Heart right ventricle (tissue), 16 donors: ENCODE measurements at regions not wholly inside any gene's neighbourhood (a gene's known extent, or its start where the extent isn't known, plus 50 kb on each side); places are given as distances from the start of the nearest gene placed in this dataset.
"Not testable (repeated sequence)": the region's sequence is repeated elsewhere in the genome, so short reads cannot be mapped to it uniquely, and the experiment has no call there.

ENCODE experiments used
- ATAC-seq, 8 donors: fragments of 200-7000 bp; cut with Tn5 transposase; one replicate each; pipeline ENCODE4 v1.9.1; 2020; ENCODE audit warnings: mild to moderate bottlenecking in 8 of 8, moderate library complexity in 8 of 8, moderate number of reproducible peaks in 1 of 8
- DNase-seq, 2 donors: peaks; one replicate each; pipeline ENCODE4 v3.0.0-alpha.2; 2020
- H3K27ac ChIP-seq, 10 donors: fragments of 200-600 bp; sonication (generic) in 2 of 10; one replicate each; pipeline versions ENCODE4 v1.5.0 to v1.8.0; 2020 to 2022; ENCODE audit warnings: mild to moderate bottlenecking in 3 of 10
- H3K27me3 ChIP-seq, 7 donors: fragments of 200-600 bp; one replicate each; pipeline ENCODE4 v1.8.0; 2021 to 2022; ENCODE audit warnings: mild to moderate bottlenecking in 2 of 7
- H3K36me3 ChIP-seq, 9 donors: fragments of 200-600 bp; sonication (generic) in 1 of 9; one replicate each; pipeline versions ENCODE4 v1.5.0 to v1.8.0; 2020 to 2022; ENCODE audit warnings: mild to moderate bottlenecking in 2 of 9
- H3K4me1 ChIP-seq, 9 donors: fragments of 200-600 bp; sonication (generic) in 1 of 9; one replicate each; pipeline versions ENCODE4 v1.5.0 to v1.8.0; 2020 to 2022; ENCODE audit warnings: mild to moderate bottlenecking in 4 of 9
- H3K4me3 ChIP-seq, 10 donors: fragments of 200-600 bp; sonication (generic) in 2 of 10; one replicate each; pipeline versions ENCODE4 v1.5.0 to v1.8.0; 2020 to 2022; ENCODE audit warnings: mild to moderate bottlenecking in 7 of 10, moderate library complexity in 2 of 10
- H3K9me3 ChIP-seq, 11 donors: fragments of 200-600 bp in 10 of 11; sonication (generic) in 2 of 11; one replicate each; pipeline versions ENCODE4 v1.5.0 to v1.8.0; 2013 to 2022; ENCODE audit warnings: mild to moderate bottlenecking in 2 of 11, control low read depth in 1 of 11, moderate library complexity in 1 of 11
- CTCF ChIP-seq, 9 donors: fragments of 200-600 bp; sonication (generic) in 2 of 9; IDR thresholded peaks; one replicate each; pipeline versions ENCODE4 v1.5.0 to v1.8.0; 2021 to 2022; ENCODE audit warnings: antibody characterized with exemption in 9 of 9, mild to moderate bottlenecking in 5 of 9, moderate library complexity in 1 of 9
- WGBS, 2 donors: extraction: QIAGEN DNeasy Blood & Tissue Kit; methylation state at CpG; one replicate each; pipeline ENCODE4 v1.1.7; 2013; ENCODE audit warnings: inconsistent platforms in 1 of 2; 5-methylcytosine and 5-hydroxymethylcytosine counted together
- intact Hi-C, 10 donors: fragments of 100-400 bp; cut with DNase I; formaldehyde crosslinking; loops; one replicate each; pipeline versions ENCODE4 v1.11.1 to v1.14.2; 2022
- donor health status: Arrhythmogenic right ventricular cardiomyopathy.
- donor health status: ischemic (EF 13 %, LVEDD 7.1; RV severe dilation, severe dysfunction).
- donor health status: healthy with polysubstance abuse.
- donor health status: DM: no; HTN: yes; CAD: no.
- donor health status: DM: no; HTN: no; CAD: no.
- donor health status: ischemic (EF 25% LVEDD 6.9; RV normal size, moderate dysfunction).
- donor health status: ischemic (EF 25% LVEDD 5.7; RV mildly dilated, moderate dysfunction).
- donor health status: healthy.
- donor health status: DM: yes; HTN: yes; CAD: no.
- donor health status: Ischemic cardiomyopathy.
- donor health status: ischemic (EF 35%, LVEDD 5.7; RV mildly dilated, moderate dysfunction).
- donor health status: nonischemic (EF 11% LVEDD 7.7; RV severe dilation, severe dysfunction).
- donor health status: DM: yes; HTN: yes; CAD: no.
- donor health status: PGD.
- donor health status: ischemic (EF 29% LVEDD 5.4; RV normal size, mild dysfunction).
- donor health status: nonischemic (EF 23%, LVEDD 6.1; RV moderate dilation, normal function).

- no peak overlapping the region for H3K27ac ChIP-seq
- H3K9me3 ChIP-seq: peaks cover 0 to 13% (median 0%) of the 10 kb centered on the region in 11 donors
- TF ChIP-seq CTCF (IDR thresholded peaks at IDR 0.05): no peak
- WGBS, 2 donors: 78 to 84% methylated on average over 3 of the region's 3 CpGs
- no peaks in the 10 kb centered on the region for H3K36me3 ChIP-seq
- intact Hi-C loops: no loop called here
- H3K4me1 ChIP-seq: no peaks in the 10 kb centered on the region
- no peak for DNase-seq
- no peak for ATAC-seq
- no peak overlapping the region for H3K4me3 ChIP-seq
- no peaks in the 10 kb centered on the region for H3K27me3 ChIP-seq
Observed at GRCh38 chr18:37838083-37838482, 272.5 kb upstream of the CELF4 start.

GRCh38 chr18:37836071-37836970, 270.7 kb upstream of the CELF4 start:
- no peaks in the 10 kb centered on the region for H3K4me1 ChIP-seq
- peaks cover 0 to 25% (median 0%) of the 10 kb centered on the region in 11 donors for H3K9me3 ChIP-seq
- H3K36me3 ChIP-seq: no peaks in the 10 kb centered on the region
- intact Hi-C loops: no loop called here
- no peak for DNase-seq
- H3K4me3 ChIP-seq: no peak overlapping the region
- no peak for TF ChIP-seq CTCF (IDR thresholded peaks at IDR 0.05)
- no peak overlapping the region for H3K27ac ChIP-seq
- H3K27me3 ChIP-seq: no peaks in the 10 kb centered on the region
- WGBS, 2 donors: 69% methylated on average over 1 of the region's 1 CpG
- no peak for ATAC-seq

GRCh38 chr18:37832010-37832695, 266.6 kb upstream of the CELF4 start:
- WGBS, 2 donors: 91 to 92% methylated on average over 13 to 15 of the region's 15 CpGs

GRCh38 chr18:37812961-37813360, 247.4 kb upstream of the CELF4 start:
- no peak for TF ChIP-seq CTCF (IDR thresholded peaks at IDR 0.05)
- ATAC-seq: no peak
- H3K36me3 ChIP-seq: no peaks in the 10 kb centered on the region
- H3K27ac ChIP-seq: no peak overlapping the region
- no peaks in the 10 kb centered on the region for H3K27me3 ChIP-seq
- intact Hi-C loops: no loop called here
- DNase-seq: no peak
- H3K4me3 ChIP-seq: no peak overlapping the region
- H3K4me1 ChIP-seq: no peaks in the 10 kb centered on the region
- peaks cover 0 to 11% (median 0%) of the 10 kb centered on the region in 11 donors for H3K9me3 ChIP-seq
- 75 to 76% methylated on average over 3 of the region's 3 CpGs for WGBS, 2 donors

More at GRCh38 chr18:37832010-37832695, 266.6 kb upstream of the CELF4 start:
- DNase-seq, H3K27me3 ChIP-seq, intact Hi-C loops, H3K27ac ChIP-seq, ATAC-seq, H3K36me3 ChIP-seq, H3K4me3 ChIP-seq, H3K4me1 ChIP-seq: not testable (repeated sequence)
- peaks cover 0 to 20% (median 0%) of the 10 kb centered on the region in 11 donors for H3K9me3 ChIP-seq
